CD14-positive monocyte (primary cell): ENCODE measurements at regions not wholly inside any gene's neighbourhood (a gene's known extent, or its start where the extent isn't known, plus 50 kb on each side); places are given as distances from the start of the nearest gene placed in this dataset.

Experiments used
- DNase-seq, 3 donors: peaks; one replicate each; pipeline ENCODE4 v3.0.0-alpha.2; 2011 to 2022
- H2AFZ ChIP-seq: 2 replicates; pipeline ENCODE4 v1.6.0; 2012; ENCODE audit warnings: mild to moderate bottlenecking, low read depth, low read length, inconsistent platforms; ENCODE audit not compliant: insufficient read depth, poor library complexity, severe bottlenecking
- H3K27ac ChIP-seq, 2 donors: 1 replicate in 1 of 2; 2 replicates in 1 of 2; pipeline ENCODE4 v1.5.1; 2012 to 2013; ENCODE audit warnings: low read length in 2 of 2, control low read depth in 1 of 2, inconsistent platforms in 1 of 2, low read depth in 1 of 2, mild to moderate bottlenecking in 1 of 2
- H3K27me3 ChIP-seq, 2 donors: one replicate each; pipeline versions ENCODE4 v1.6.0 to v1.6.1; 2011 to 2013; ENCODE audit warnings: low read length in 2 of 2; ENCODE audit not compliant: control insufficient read depth in 2 of 2, insufficient read depth in 2 of 2
- H3K36me3 ChIP-seq, 2 donors: replicated peaks in 1 of 2; 1 replicate in 1 of 2; 2 replicates in 1 of 2; pipeline versions ENCODE4 v1.5.1 to v1.6.1; 2012 to 2013; ENCODE audit warnings: low read length in 2 of 2, control low read depth in 1 of 2, inconsistent platforms in 1 of 2, mild to moderate bottlenecking in 1 of 2; ENCODE audit not compliant: insufficient read depth in 2 of 2, control insufficient read depth in 1 of 2
- H3K4me1 ChIP-seq, 2 donors: 1 replicate in 1 of 2; 2 replicates in 1 of 2; pipeline versions ENCODE4 v1.5.1 to v1.6.1; 2012 to 2013; ENCODE audit warnings: low read length in 2 of 2, control low read depth in 1 of 2, inconsistent platforms in 1 of 2, mild to moderate bottlenecking in 1 of 2, moderate library complexity in 1 of 2; ENCODE audit not compliant: insufficient read depth in 2 of 2, control insufficient read depth in 1 of 2
- H3K4me2 ChIP-seq: replicated peaks from 2 replicates; pipeline ENCODE3; 2012; ENCODE audit warnings: low read length, moderate library complexity, mild to moderate bottlenecking; ENCODE audit not compliant: poor library complexity, severe bottlenecking; ENCODE audit errors: extremely low read depth
- H3K4me3 ChIP-seq, 3 experiments: fragments of 200-600 bp in 1 of 3; sonication (generic) in 1 of 3; replicated peaks in 1 of 3; 1 replicate in 2 of 3; 2 replicates in 1 of 3; pipeline ENCODE4 v1.5.1; 2011 to 2013; ENCODE audit warnings: low read length in 3 of 3, mild to moderate bottlenecking in 3 of 3, control low read depth in 2 of 3, low read depth in 2 of 3, inconsistent platforms in 1 of 3, moderate library complexity in 1 of 3
- H3K79me2 ChIP-seq: 2 replicates; pipeline ENCODE4 v1.6.0; 2012; ENCODE audit warnings: mild to moderate bottlenecking, control low read depth, inconsistent platforms, low read length, moderate library complexity; ENCODE audit not compliant: insufficient read depth
- H3K9ac ChIP-seq: 2 replicates; pipeline ENCODE4 v1.6.0; 2017; ENCODE audit warnings: low read length, mild to moderate bottlenecking; ENCODE audit not compliant: insufficient read depth, poor library complexity, severe bottlenecking
- H3K9me3 ChIP-seq, 2 donors: replicated peaks in 1 of 2; 1 replicate in 1 of 2; 2 replicates in 1 of 2; pipeline versions ENCODE4 v1.5.1 to v1.6.1; 2012 to 2013; ENCODE audit warnings: low read length in 2 of 2, control low read depth in 1 of 2; ENCODE audit not compliant: control insufficient read depth in 1 of 2, insufficient read depth in 1 of 2
- H4K20me1 ChIP-seq: 2 replicates; pipeline ENCODE4 v1.6.0; 2012; ENCODE audit warnings: mild to moderate bottlenecking, low read length, control low read depth, moderate library complexity; ENCODE audit not compliant: insufficient read depth
- H3K27ac Mint-ChIP-seq, 7 donors: one replicate each; pipeline ENCODE4 v1.8.0; 2020; ENCODE audit warnings: mild to moderate bottlenecking in 7 of 7, mixed read lengths in 7 of 7, moderate library complexity in 6 of 7, inconsistent platforms in 2 of 7
- H3K27me3 Mint-ChIP-seq, 3 donors: one replicate each; pipeline ENCODE4 v1.8.0; 2021 to 2022; ENCODE audit warnings: low read depth in 3 of 3, mild to moderate bottlenecking in 3 of 3, mixed read lengths in 3 of 3, moderate library complexity in 3 of 3, inconsistent platforms in 1 of 3
- H3K36me3 Mint-ChIP-seq, 2 donors: one replicate each; pipeline ENCODE4 v1.8.0; 2020; ENCODE audit warnings: mixed read lengths in 2 of 2, inconsistent platforms in 1 of 2, mild to moderate bottlenecking in 1 of 2
- H3K4me1 Mint-ChIP-seq: one replicate; pipeline ENCODE4 v1.8.0; 2020; ENCODE audit warnings: mild to moderate bottlenecking, mixed read lengths
- H3K4me3 Mint-ChIP-seq, 2 donors: one replicate each; pipeline ENCODE4 v1.8.0; 2020; ENCODE audit warnings: mild to moderate bottlenecking in 2 of 2, mixed read lengths in 2 of 2, moderate library complexity in 1 of 2
- H3K9me3 Mint-ChIP-seq, 7 donors: one replicate each; pipeline ENCODE4 v1.8.0; 2020 to 2022; ENCODE audit warnings: mixed read lengths in 7 of 7, mild to moderate bottlenecking in 6 of 7, moderate library complexity in 6 of 7, inconsistent platforms in 2 of 7
- CTCF ChIP-seq: fragments of 200-600 bp; IDR thresholded peaks from one replicate; pipeline ENCODE4 v1.8.0; 2022; ENCODE audit warnings: antibody characterized with exemption, mild to moderate bottlenecking
- WGBS: methylation state at CpG from one replicate; pipeline ENCODE4 v1.1.5; 2013; ENCODE audit warnings: missing lambda C conversion rate; ENCODE audit not compliant: insufficient coverage; 5-methylcytosine and 5-hydroxymethylcytosine counted together
- intact Hi-C, 2 donors: fragments of 100-400 bp; cut with micrococcal nuclease; formaldehyde crosslinking; loops; one replicate each; pipeline versions ENCODE4 v1.15.0 to v1.15.1; 2023

- H3K4me3 Mint-ChIP-seq: no peak overlapping the region
- peaks cover 0 to 19% (median 2%) of the 10 kb centered on the region in 7 donors for H3K9me3 Mint-ChIP-seq
- H3K27ac Mint-ChIP-seq: no peak overlapping the region
- intact Hi-C loops: no loop called here
- no peak overlapping the region for H2AFZ ChIP-seq
- H3K4me1 ChIP-seq: peaks cover 0 to 8% of the 10 kb centered on the region in 2 donors
- no peak for DNase-seq
- H3K4me3 ChIP-seq: no peak overlapping the region
- H3K36me3 Mint-ChIP-seq: no peaks in the 10 kb centered on the region
- peaks cover 10% of the 10 kb centered on the region for H3K4me1 Mint-ChIP-seq
- H3K4me2 ChIP-seq: no peak overlapping the region
- H4K20me1 ChIP-seq: no peaks in the 10 kb centered on the region
- peaks cover 10 to 20% (median 11%) of the 10 kb centered on the region in 3 donors for H3K27me3 Mint-ChIP-seq
- 100% methylated on average over 1 of the region's 4 CpGs for WGBS
- H3K9ac ChIP-seq: no peak overlapping the region
- H3K27me3 ChIP-seq: peaks cover 0 to 11% of the 10 kb centered on the region in 2 donors
- H3K36me3 ChIP-seq: no peaks in the 10 kb centered on the region
- TF ChIP-seq CTCF: no peak
- H3K79me2 ChIP-seq: no peaks in the 10 kb centered on the region
- no peak overlapping the region for H3K27ac ChIP-seq
- H3K9me3 ChIP-seq: peaks cover 0 to 8% of the 10 kb centered on the region in 2 donors
Measured at GRCh38 chr2:19472391-19472978, 114.1 kb upstream of the OSR1 start.

- Histone ChIP-seq H3K9me3 (peaks cover 0 to 8% of the 10 kb centered on the region in 2 donors), H3K4me3 (no peak overlapping the region), H3K36me3 (no peaks in the 10 kb centered on the region), H4K20me1 (no peaks in the 10 kb centered on the region), H3K4me2 (no peak overlapping the region), H2AFZ (no peak overlapping the region), H3K4me1 (peaks cover 0 to 8% of the 10 kb centered on the region in 2 donors), H3K27me3 (peaks cover 0 to 11% of the 10 kb centered on the region in 2 donors), H3K79me2 (no peaks in the 10 kb centered on the region), H3K9ac (no peak overlapping the region), H3K27ac (no peak overlapping the region)
- WGBS: 100% methylated on average over 1 of the region's 4 CpGs
- H3K9me3 Mint-ChIP-seq: peaks cover 0 to 19% (median 5%) of the 10 kb centered on the region in 7 donors
- peak overlapping the region in 1 of 2 donors; percentile 18 for H3K4me3 Mint-ChIP-seq
- DNase-seq: no peak
- no peaks in the 10 kb centered on the region for H3K36me3 Mint-ChIP-seq
- peaks cover 10% of the 10 kb centered on the region for H3K4me1 Mint-ChIP-seq
- H3K27ac Mint-ChIP-seq: no peak overlapping the region
- intact Hi-C loops: no loop called here
- no peak for TF ChIP-seq CTCF
- H3K27me3 Mint-ChIP-seq: peaks cover 10 to 18% (median 10%) of the 10 kb centered on the region in 3 donors
Measured at GRCh38 chr2:19471491-19471890, 113.1 kb upstream of the OSR1 start.
